Gastrocnemius medialis (tissue), 4 donors: ENCODE measurements at regions not wholly inside any gene's neighbourhood (a gene's known extent, or its start where the extent isn't known, plus 50 kb on each side); places are given as distances from the start of the nearest gene placed in this dataset.

Experiments used
- POLR2A ChIP-seq, 2 donors: fragments of 450-650 bp; IDR thresholded peaks; one replicate each; pipeline ENCODE4 v1.6.1; 2017; ENCODE audit warnings: antibody characterized with exemption in 2 of 2, mild to moderate bottlenecking in 2 of 2, moderate library complexity in 2 of 2
- TF ChIP-seq, protein P1 (sequence below), 5 experiments: fragments of 450-650 bp in 3 of 5; fragments of 200-600 bp in 2 of 5; sonication (generic) in 2 of 5; IDR thresholded peaks in 4 of 5; conservative IDR thresholded peaks in 1 of 5; 1 replicate in 4 of 5; 2 replicates in 1 of 5; pipeline ENCODE4 v1.5.1; 2016 to 2019; ENCODE audit warnings: antibody characterized with exemption in 5 of 5, mild to moderate bottlenecking in 3 of 5, moderate library complexity in 3 of 5

DNA sequence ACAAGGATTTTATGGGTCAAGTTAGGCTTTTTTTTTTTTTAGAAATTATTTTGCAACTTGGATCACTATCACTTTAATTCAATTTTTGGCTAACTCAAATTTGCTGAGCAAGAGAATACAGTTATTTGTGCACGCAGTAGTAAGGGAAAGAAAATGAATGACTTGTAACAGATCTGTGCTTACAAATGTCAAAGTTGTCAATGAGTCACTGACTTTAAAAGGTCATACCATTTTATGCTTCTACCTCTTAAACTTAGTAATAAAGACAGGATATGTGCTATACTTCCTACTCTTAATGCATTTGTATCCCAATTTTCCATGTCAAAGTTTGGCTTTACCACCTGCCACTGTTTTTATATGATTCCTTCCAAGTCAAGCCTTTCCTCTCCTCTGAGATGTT is 131.1 kb upstream of the FBXO33 start:
- TF ChIP-seq, protein P1, sequence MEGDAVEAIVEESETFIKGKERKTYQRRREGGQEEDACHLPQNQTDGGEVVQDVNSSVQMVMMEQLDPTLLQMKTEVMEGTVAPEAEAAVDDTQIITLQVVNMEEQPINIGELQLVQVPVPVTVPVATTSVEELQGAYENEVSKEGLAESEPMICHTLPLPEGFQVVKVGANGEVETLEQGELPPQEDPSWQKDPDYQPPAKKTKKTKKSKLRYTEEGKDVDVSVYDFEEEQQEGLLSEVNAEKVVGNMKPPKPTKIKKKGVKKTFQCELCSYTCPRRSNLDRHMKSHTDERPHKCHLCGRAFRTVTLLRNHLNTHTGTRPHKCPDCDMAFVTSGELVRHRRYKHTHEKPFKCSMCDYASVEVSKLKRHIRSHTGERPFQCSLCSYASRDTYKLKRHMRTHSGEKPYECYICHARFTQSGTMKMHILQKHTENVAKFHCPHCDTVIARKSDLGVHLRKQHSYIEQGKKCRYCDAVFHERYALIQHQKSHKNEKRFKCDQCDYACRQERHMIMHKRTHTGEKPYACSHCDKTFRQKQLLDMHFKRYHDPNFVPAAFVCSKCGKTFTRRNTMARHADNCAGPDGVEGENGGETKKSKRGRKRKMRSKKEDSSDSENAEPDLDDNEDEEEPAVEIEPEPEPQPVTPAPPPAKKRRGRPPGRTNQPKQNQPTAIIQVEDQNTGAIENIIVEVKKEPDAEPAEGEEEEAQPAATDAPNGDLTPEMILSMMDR (IDR thresholded peaks at IDR 0.05 in 4 of 5, conservative IDR thresholded peaks at IDR 0.05 in 1 of 5): no peak
- TF ChIP-seq POLR2A (IDR thresholded peaks at IDR 0.05): no peak
